ENCODE measurements at regions not wholly inside any gene's neighbourhood (a gene's known extent, or its start where the extent isn't known, plus 50 kb on each side); places are given as distances from the start of the nearest gene placed in this dataset.

DNA sequence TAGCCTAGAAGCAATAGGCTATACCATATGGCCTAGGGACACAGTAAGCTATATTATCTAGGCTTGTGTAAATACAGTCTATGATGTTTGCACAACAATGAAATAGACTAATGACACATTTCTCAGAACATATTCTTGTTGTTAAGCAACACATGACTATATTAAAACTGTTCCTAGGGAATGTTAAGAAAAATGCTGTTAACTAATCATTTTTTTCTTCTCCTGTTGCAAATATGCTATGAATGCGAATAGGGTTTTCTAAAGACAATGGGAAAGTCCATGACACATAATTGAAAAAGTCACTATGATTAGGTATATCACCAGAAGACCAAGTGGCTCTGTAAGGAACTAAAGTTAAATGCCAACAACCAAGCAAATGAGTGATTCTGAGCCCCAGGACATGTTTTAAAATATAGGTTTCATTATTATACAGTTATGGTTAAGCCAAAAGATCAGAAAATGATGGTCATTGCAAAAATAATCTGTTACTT lies 454.0 kb upstream of the SORCS1 start:
- H3K27ac ChIP-seq, result no peak overlapping the region
- TF ChIP-seq, protein P1, sequence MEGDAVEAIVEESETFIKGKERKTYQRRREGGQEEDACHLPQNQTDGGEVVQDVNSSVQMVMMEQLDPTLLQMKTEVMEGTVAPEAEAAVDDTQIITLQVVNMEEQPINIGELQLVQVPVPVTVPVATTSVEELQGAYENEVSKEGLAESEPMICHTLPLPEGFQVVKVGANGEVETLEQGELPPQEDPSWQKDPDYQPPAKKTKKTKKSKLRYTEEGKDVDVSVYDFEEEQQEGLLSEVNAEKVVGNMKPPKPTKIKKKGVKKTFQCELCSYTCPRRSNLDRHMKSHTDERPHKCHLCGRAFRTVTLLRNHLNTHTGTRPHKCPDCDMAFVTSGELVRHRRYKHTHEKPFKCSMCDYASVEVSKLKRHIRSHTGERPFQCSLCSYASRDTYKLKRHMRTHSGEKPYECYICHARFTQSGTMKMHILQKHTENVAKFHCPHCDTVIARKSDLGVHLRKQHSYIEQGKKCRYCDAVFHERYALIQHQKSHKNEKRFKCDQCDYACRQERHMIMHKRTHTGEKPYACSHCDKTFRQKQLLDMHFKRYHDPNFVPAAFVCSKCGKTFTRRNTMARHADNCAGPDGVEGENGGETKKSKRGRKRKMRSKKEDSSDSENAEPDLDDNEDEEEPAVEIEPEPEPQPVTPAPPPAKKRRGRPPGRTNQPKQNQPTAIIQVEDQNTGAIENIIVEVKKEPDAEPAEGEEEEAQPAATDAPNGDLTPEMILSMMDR (conservative IDR thresholded peaks at IDR 0.05), result no peak

DNA sequence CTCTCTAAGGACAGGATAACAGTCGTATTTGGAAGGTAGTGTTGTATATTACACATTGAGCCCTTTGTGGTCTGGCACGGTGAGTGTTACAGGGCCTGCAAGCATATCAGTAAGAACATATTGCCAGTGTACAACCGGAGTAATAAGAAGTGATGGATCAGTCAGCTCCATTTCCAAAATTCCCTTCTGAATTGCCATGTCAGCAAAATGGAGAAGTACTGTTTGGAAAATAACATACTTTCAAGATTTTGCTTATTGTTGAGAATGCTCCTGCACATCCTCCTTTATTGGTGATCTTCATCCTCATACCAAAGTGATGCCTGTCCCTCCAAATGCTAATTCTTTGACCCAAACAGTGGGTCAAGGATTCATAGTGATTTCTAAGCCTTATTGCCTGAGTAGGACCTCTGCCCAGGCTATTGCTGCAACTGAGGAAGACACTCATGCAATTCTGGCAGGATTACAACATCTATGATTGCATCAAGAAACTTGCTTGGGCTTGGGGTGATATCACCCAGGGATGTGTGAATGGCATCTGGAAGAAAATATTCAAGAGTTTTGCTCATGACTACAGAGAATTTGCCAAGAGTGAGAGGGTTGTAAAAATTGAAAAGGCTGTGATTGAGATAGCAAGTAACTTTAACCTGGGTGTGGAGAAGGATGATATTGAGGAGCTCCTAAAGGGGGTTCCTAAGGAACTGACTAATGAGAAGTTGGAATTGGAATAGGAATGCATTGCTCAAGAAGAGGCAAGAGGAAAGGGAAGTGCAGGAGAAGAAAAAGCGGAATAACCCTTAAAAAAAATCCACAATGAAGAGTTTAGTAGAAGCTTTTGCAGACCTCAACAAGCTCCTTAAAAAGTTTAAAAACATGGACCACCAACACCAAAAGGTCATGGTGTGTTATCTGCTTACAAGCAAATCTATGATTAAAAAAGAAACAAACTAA lies 452.2 kb upstream of the SORCS1 start:
- TF ChIP-seq, protein P1 (conservative IDR thresholded peaks at IDR 0.05), result no peak
- H3K27ac ChIP-seq, result no peak overlapping the region

DNA sequence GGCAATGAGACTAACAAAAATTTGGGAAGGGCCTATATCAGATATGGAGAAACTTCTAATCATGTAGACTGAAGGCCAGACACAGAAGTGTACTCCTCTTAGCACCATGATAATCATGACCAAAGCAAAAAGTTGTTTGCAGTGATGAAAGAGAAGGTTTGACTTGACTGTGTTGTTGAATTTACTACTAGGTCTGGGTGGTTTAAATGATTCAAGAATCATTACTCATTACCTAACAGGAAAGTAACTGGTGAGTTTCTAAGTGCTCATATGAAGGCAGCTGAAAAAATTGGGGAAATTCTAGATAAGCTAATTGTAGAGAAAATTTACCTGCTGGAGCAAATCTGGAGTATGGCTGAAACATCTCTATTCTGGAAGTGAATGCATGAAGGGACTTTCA lies 451.5 kb upstream of the SORCS1 start:
- no peak overlapping the region for H3K27ac ChIP-seq
- TF ChIP-seq, protein P1 (conservative IDR thresholded peaks at IDR 0.05), result no peak

DNA sequence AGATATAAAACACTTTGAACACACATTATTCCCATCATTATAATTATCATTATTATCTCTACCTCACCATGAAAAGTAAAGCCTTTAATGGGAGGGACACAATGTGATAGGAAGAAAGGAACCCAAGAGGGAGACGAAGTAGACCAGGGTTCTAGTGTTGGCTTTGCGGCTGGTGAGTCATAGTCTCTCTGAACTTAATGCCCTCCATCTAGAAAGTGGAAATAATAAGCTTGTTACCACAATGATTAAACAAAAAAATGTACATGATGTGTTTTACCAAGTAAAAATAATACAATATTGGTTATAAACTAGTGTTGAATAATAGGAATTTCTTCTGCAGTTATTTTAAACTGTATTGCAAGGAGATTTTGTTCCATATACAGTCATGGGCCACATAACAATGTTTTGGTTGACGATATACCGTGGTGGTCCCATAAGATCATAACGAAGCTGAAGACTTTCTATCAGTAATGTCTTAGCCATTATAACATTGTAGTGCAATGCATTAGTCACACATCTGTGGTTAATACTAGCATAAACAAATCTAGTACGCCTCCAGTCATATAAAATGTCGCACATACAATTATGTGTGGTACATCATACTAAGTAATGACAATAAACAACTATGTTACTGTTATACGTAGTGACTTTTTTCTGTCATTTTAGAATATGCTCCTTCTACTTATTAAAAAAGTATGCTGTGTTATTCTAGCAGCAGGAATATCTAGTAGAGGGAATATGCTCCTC lies 450.6 kb upstream of the SORCS1 start:
- TF ChIP-seq, protein P1 (conservative IDR thresholded peaks at IDR 0.05), result no peak

DNA sequence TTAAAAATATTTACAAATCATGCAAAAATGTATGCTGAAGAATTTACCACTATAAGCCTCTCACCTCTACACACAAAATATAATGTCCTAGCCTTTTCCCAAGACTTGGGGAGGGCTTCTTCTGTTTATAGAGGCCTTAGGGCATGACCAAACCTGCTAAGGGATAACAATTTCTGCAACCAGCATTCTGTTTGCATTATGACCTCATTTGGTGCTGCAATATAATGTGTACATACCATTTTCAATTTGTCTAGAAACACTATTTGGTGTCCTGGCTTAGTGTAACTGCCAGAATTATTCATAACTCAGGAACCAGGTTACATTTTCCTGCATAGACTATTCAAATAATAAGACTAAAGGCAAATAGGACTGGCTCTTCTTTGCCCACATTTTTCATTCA lies 446.6 kb upstream of the SORCS1 start:
- TF ChIP-seq, protein P1 (conservative IDR thresholded peaks at IDR 0.05), result no peak
- H3K27ac ChIP-seq, result no peak overlapping the region

More for the DNA sequence above, 450.6 kb upstream of the SORCS1 start:
- H3K27ac ChIP-seq, result no peak overlapping the region

DNA sequence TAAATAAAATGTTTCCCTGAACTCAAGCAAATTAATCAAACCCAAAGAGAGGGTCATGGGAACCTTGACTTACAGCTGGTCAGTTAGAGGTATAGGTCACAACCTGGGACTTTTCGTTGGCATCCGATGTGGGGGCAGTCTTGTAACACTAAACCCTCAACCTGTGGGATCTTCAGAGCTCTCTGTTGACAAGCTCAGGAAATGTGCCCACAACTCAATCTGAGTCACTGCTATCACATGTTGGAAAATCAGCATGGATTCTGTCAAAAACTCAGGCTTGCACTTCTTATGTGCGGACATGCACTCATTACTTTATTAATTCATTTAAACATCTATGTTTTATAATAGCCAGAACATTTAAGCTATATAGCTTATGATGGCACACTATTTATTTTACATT lies 424.6 kb upstream of the SORCS1 start:
- H3K27ac ChIP-seq, result no peak overlapping the region
- TF ChIP-seq, protein P1 (conservative IDR thresholded peaks at IDR 0.05), result no peak

DNA sequence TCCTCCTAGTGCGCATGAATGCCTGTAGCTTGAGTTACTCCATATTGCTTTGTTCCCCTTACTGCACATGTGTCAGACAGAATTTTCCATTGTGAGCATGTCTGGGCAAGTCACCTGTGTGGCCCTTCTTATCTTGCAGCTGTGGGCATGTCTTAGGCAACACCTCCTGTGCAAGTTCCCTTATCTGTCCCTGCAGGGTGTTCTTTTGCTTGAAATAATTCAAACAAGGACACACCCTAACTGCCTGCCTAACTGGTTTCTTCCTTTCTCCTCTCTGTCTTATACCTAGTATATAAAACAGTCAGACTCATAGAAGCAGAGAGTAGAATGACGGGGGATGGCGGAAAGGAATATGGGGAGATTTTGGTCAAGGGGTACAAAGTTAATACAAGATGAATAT lies 421.1 kb upstream of the SORCS1 start:
- TF ChIP-seq, protein P1 (conservative IDR thresholded peaks at IDR 0.05), result no peak
- no peak overlapping the region for H3K27ac ChIP-seq

All from VCaP (cell line).